ENCODE measurements at regions not wholly inside any gene's neighbourhood (a gene's known extent, or its start where the extent isn't known, plus 50 kb on each side); places are given as distances from the start of the nearest gene placed in this dataset.

- no peak overlapping the region for H3K4me3 ChIP-seq (ENCODE audit: low read depth, low read length)
Measured at GRCh38 chr4:11597506-11597905, 168.8 kb upstream of the HS3ST1 start.

GRCh38 chr4:11596989-11597388, 168.3 kb upstream of the HS3ST1 start:
- no peak overlapping the region for H3K4me3 ChIP-seq (ENCODE audit: low read depth, low read length)
- TF ChIP-seq CTCF (IDR thresholded peaks at IDR 0.05; ENCODE audit: borderline replicate concordance, insufficient read depth, low read depth, low read length): no peak

More at GRCh38 chr4:11597506-11597905, 168.8 kb upstream of the HS3ST1 start:
- TF ChIP-seq CTCF (IDR thresholded peaks at IDR 0.05; ENCODE audit: borderline replicate concordance, insufficient read depth, low read depth, low read length): no peak

GRCh38 chr4:11593576-11594116, 165.0 kb upstream of the HS3ST1 start:
- no peak overlapping the region for H3K4me3 ChIP-seq (ENCODE audit: low read depth, low read length)
- TF ChIP-seq CTCF (IDR thresholded peaks at IDR 0.05; ENCODE audit: borderline replicate concordance, insufficient read depth, low read depth, low read length): no peak

GRCh38 chr4:11592276-11592675, 163.6 kb upstream of the HS3ST1 start:
- TF ChIP-seq CTCF (IDR thresholded peaks at IDR 0.05; ENCODE audit: borderline replicate concordance, insufficient read depth, low read depth, low read length): no peak
- no peak overlapping the region for H3K4me3 ChIP-seq (ENCODE audit: low read depth, low read length)

- H3K4me3 ChIP-seq (ENCODE audit: low read depth, low read length): no peak overlapping the region
- no peak for TF ChIP-seq CTCF (IDR thresholded peaks at IDR 0.05; ENCODE audit: borderline replicate concordance, insufficient read depth, low read depth, low read length)
Measured at GRCh38 chr4:11590132-11590531, 161.4 kb upstream of the HS3ST1 start.

- no peak for TF ChIP-seq CTCF (IDR thresholded peaks at IDR 0.05; ENCODE audit: borderline replicate concordance, insufficient read depth, low read depth, low read length)
- no peak overlapping the region for H3K4me3 ChIP-seq (ENCODE audit: low read depth, low read length)
Measured at GRCh38 chr4:11589676-11590075, 161.0 kb upstream of the HS3ST1 start.

- no peak for TF ChIP-seq CTCF (IDR thresholded peaks at IDR 0.05; ENCODE audit: borderline replicate concordance, insufficient read depth, low read depth, low read length)
Measured at GRCh38 chr4:11587797-11588196, 159.1 kb upstream of the HS3ST1 start.

More at GRCh38 chr4:11587797-11588196, 159.1 kb upstream of the HS3ST1 start:
- no peak overlapping the region for H3K4me3 ChIP-seq (ENCODE audit: low read depth, low read length)

Data from GM12875 (cell line).